ENCODE measurements at regions not wholly inside any gene's neighbourhood (a gene's known extent, or its start where the extent isn't known, plus 50 kb on each side); places are given as distances from the start of the nearest gene placed in this dataset.

- DNase-seq (ENCODE audit: low read depth) = no peak
These were observed 288.9 kb downstream of the CDK5RAP2 start for GRCh38 chr9:120291050-120291449.

DNA sequence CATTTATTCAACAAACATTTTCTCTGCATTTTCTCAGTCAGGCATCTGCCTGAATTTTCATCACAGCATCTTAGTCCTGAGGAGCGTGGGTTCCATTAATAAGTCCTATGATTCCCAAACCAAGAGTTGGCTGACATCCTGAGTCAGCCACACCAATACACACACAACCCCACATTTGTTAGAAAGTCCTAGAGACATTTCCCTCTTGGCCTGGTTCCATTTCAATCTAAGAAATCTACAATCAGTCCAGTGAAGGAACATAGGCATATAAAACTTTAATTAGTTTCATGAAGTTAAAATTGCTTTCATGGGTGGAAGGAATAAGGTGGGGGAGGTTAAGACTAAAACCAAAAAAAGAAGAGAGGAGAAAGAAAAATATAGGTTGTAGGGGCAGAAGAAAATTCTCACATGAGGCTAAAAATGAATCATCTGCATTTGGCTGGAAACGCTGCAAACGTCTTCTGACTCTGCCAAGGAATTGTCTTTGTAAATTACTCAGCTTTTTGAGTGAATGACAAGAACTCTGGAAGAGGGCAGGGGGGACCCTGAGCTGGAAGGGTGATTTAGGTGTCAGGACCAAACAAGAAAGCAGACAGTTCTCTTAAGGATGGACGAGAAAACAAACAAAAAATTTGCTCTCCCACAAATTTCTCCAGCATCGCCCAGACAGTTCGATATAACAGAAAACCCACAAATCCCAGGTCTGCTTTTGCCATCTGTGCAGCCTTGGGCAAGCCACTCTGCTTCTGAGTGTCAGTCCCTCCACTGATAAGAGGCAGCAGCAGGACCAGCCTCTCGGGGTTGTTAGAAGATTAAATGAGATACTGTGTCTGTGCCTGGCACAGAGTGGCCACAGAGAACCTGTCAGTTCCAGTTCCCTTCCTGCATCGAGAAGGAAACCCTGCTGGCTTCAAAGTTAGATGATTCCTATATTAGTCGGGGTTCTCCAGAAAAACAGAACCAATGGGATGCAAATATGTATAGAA, 289.7 kb downstream of the CDK5RAP2 start:
- no peak for DNase-seq (ENCODE audit: low read depth)

DNA sequence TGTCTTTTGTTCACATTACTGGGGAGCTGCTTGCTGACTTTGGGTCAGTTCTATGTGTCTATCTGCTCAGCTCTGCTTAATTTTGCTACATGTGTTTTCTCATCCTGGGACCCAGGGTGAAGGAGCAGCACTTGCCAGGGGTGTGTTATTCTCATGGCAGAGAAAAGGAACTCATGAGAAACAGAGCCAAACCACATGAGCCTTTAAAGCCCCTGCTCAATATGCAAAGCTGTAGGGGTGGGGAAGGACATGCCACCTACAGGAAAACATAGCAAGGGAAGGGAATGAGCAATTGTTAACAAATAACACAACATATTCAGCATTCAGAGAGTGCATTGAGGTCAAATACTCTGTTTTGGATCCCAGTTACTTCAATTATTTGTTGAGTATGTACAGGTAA, 290.9 kb downstream of the CDK5RAP2 start:
- DNase-seq (ENCODE audit: low read depth) = no peak

DNA sequence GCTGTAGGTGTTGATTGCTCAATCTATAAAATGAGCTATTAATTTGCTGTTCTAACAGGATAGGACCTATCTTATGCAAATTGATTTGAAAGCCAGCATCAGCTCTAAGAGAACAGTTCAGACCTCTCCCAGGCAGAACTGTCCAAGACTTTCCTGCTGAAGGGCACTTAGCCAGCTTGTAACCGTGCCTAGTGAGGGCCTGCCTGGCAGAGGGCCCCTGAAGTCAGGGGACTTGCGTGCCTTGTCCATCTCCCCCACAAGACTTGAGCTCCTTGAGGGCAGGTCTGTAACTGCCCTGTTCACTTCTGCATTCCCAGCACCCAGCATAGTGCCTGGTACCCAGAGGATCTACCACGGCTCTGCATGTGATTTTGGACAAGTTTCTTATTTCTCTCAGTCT, 293.4 kb downstream of the CDK5RAP2 start:
- DNase-seq (ENCODE audit: low read depth) = no peak

GRCh38 chr9:120284821-120285220, 295.1 kb downstream of the CDK5RAP2 start:
- DNase-seq (ENCODE audit: low read depth) = no peak

GRCh38 chr9:120281665-120282064, 298.3 kb downstream of the CDK5RAP2 start:
- DNase-seq (ENCODE audit: low read depth) = no peak

DNA sequence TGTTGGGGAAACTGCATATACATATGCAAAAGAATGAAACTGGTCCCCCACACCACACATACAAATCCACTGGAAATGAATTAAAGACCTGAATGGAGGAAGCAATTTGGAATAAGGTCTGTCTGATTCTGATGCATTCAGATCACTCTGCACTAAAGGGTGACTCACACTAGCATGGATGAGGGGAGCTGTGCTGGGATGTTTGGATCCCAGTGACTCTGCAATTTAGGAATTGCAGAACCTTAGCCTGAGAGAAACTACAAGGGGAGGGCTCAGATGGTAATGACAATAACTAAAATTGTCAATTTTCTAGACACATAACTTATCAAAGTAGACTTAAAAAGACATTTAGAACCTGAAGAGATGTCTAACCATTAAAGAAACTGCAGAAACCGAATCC, 312.0 kb downstream of the CDK5RAP2 start:
- no peak for DNase-seq (ENCODE audit: low read depth)

DNA sequence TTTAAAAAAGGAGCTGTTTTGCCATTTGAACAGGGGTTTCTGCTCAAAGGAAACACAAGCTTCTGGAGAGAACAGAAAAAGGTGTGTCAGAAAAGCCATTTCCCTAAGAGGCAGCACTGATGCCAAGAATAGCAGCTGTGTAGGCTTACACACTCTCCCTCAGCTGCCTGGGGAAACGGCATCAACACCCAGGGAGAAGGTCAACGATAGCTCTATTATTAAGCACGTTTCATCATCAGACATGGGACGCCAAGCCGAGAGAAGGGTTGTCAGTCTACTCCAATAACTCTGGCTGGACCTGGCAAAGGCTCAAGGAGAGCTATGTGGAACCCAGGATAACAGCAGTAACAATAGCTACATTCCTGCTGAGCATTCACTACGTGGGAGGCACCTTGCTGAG, 314.2 kb downstream of the CDK5RAP2 start:
- DNase-seq (ENCODE audit: low read depth) = no peak

- no peak for DNase-seq (ENCODE audit: low read depth)
These were observed 315.4 kb downstream of the CDK5RAP2 start for GRCh38 chr9:120264528-120264927.

GRCh38 chr9:120263836-120264235, 316.1 kb downstream of the CDK5RAP2 start:
- no peak for DNase-seq (ENCODE audit: low read depth)

DNA sequence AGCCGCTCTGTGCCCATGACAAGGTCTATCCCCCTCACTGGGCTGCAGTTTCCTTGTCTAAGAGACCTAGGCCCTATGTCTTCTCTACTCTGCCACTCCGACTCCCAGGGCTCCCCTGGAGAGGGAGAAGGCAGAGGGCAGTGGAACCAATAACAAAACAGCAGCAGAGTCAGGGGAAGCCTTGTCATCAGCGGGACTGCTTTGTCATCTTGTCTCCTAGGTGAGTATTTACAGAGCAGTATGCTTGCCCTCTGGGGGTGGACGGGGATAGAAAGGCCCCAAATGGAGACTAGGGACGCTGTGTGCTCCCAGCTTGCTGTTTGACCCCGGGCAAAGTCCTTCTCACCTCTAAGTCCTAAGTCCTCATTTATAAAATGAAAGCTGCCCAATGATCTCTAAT, 318.5 kb downstream of the CDK5RAP2 start:
- no peak for DNase-seq (ENCODE audit: low read depth)

DNA sequence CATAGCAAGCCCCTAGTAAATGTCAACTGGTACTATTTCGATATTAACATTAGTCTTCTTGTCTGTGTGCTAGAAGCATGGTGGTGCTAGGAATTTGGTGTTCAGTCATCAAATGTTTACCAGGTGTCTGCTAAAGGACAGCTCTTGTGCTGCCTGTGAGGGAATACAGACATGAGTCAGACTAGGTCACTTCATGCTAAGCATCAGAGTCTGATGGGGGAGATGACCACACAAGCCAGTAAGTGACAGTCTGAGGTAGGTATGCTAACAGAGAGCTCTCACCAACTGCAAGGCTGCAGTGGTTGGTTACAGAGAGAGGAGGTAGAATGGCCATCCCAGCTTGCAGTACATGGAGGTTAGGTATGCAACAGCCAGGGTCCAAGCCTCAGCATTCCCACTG, 320.9 kb downstream of the CDK5RAP2 start:
- no peak for DNase-seq (ENCODE audit: low read depth)

DNA sequence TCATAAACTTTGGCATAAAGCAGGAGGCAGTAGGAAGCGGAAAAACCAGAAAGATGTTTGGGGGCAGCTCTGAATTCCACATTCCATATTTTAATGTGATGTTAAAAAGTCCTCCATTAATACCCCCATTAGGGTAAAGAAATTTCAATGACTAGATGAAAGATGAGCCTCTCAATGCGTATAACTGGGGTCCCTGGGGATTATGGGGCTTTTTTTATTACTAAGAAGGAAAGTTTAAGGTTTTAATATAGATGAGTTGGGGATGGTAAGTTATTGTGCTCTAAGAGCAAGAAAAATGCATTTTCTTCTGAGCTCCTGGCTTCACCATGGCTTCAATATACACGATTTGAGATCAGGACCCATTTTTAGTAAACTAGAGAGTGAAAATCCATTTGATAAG, 321.9 kb downstream of the CDK5RAP2 start:
- DNase-seq (ENCODE audit: low read depth) = no peak

GRCh38 chr9:120257483-120257882, 322.5 kb downstream of the CDK5RAP2 start:
- DNase-seq (ENCODE audit: low read depth) = no peak

DNA sequence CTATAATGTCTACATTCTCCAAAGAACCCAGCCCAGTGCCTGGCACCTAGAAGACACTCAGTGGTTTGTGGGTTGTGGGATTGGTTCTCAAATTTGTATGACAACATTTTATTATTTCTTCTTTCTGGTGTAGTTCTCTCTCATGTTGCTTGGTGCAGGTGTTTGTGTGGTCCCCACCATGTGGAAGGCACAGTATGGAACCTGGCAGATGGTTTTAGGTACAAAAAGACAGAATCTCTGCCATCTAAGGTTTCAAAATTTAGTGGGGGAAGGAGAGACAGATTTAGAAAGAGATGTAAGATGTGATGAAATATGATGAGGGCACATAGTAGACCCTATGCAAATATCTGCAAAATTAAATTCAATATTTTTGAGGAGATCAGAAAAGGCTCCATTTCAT, 323.8 kb downstream of the CDK5RAP2 start:
- DNase-seq (ENCODE audit: low read depth) = no peak

- DNase-seq (ENCODE audit: low read depth) = no peak
These were observed 327.7 kb downstream of the CDK5RAP2 start for GRCh38 chr9:120252248-120252647.

GRCh38 chr9:120242116-120242811, 337.7 kb downstream of the CDK5RAP2 start:
- no peak for DNase-seq (ENCODE audit: low read depth)

DNA sequence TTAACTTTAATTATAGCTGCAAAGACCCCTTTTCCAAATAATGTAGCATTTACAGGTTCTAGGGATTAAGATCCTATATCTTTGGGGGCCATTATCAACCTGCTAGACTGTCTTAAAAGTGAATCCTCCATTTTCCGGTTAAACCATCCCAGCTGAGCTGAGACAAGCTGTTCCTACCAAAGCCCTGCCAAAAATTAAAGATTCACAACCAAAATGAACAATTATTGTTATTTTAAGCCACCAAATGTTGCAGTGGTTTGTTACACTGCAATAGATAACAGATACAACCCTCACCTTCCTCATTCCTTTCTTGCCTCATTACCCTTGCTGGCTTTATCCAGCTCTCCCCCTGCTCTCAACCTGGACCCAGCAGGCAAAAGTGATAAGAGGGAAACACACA, 343.4 kb downstream of the CDK5RAP2 start:
- DNase-seq (ENCODE audit: low read depth) = no peak

DNA sequence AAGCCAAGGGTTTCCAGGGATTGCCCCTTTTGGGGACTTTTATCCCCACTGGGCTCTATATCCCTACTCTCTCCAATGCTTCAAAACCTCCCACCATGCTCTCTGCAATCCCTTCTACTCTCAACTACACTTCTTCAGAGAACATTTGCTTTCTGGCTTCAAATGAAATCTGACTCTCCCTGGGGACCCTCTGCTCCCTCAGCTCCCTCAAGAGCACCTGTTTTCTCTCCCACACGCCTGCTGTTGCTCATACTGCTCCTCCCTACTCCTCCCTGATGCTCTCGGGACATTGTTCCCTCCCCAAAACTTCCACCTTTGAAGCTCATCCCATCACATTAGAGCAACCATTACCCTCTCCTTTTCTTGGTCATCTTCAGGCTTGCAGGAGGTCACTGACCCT, 344.9 kb downstream of the CDK5RAP2 start:
- DNase-seq (ENCODE audit: low read depth) = no peak

- DNase-seq (ENCODE audit: low read depth) = no peak
These were observed 349.7 kb downstream of the CDK5RAP2 start for GRCh38 chr9:120230227-120230626.

- DNase-seq (ENCODE audit: low read depth) = no peak
These were observed 358.1 kb downstream of the CDK5RAP2 start for GRCh38 chr9:120221844-120222243.

GRCh38 chr9:120214332-120214731, 365.6 kb downstream of the CDK5RAP2 start:
- no peak for DNase-seq (ENCODE audit: low read depth)

DNA sequence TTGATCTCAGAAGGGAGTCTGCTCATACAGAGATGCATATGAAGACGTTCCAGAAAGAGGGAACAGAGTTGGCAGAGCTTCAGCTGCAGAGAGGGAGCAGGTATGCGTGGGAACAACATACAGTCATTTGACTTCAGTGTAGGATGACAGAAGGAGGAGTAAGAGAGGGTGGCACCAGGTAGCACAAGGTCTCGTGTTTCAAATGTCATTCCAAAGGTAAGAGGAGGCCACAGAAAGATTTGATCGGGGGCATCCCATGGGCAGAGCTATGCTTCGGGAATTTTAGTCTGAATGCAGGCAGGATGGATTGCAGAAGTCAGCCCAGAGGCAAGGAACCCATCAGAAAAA, 367.1 kb downstream of the CDK5RAP2 start:
- DNase-seq (ENCODE audit: low read depth) = no peak

Data from T follicular helper cell (primary cell).